IMR-90 (cell line): ENCODE measurements at regions not wholly inside any gene's neighbourhood (a gene's known extent, or its start where the extent isn't known, plus 50 kb on each side); places are given as distances from the start of the nearest gene placed in this dataset.

Source experiments
- BHLHE40 ChIP-seq: fragments of 150-350 bp; IDR thresholded peaks from 2 replicates; pipeline ENCODE4 v1.6.1; 2016; ENCODE audit warnings: mild to moderate bottlenecking, low read depth, low read length
- CEBPB ChIP-seq: IDR thresholded peaks from 2 replicates; pipeline ENCODE4 v1.6.1; 2012; ENCODE audit warnings: low read depth, low read length, improper control_type of control experiment
- CHD1 ChIP-seq: IDR thresholded peaks from 2 replicates; pipeline ENCODE4 v1.6.1; 2012; ENCODE audit warnings: low read depth, low read length, improper control_type of control experiment
- CTCF ChIP-seq: conservative IDR thresholded peaks from 2 replicates; pipeline ENCODE4 v1.5.1; 2012; ENCODE audit warnings: mild to moderate bottlenecking, low read depth, low read length, improper control_type of control experiment
- ELK1 ChIP-seq: fragments of 150-350 bp; IDR thresholded peaks from 2 replicates; pipeline ENCODE4 v1.6.1; 2016; ENCODE audit warnings: low read depth, mild to moderate bottlenecking, low read length, moderate library complexity, borderline replicate concordance
- MAFK ChIP-seq: IDR thresholded peaks from 2 replicates; pipeline ENCODE4 v1.6.1; 2012; ENCODE audit warnings: low read depth, low read length, improper control_type of control experiment
- MAZ ChIP-seq: IDR thresholded peaks from 2 replicates; pipeline ENCODE4 v1.6.1; 2012; ENCODE audit warnings: low read depth, mild to moderate bottlenecking, low read length, improper control_type of control experiment, moderate library complexity, borderline replicate concordance
- MXI1 ChIP-seq: IDR thresholded peaks from 2 replicates; pipeline ENCODE4 v1.6.1; 2012; ENCODE audit warnings: low read depth, mild to moderate bottlenecking, low read length, moderate library complexity, borderline replicate concordance
- POLR2A ChIP-seq: IDR thresholded peaks from 2 replicates; pipeline ENCODE4 v1.6.1; 2012; ENCODE audit warnings: mild to moderate bottlenecking, low read depth, low read length
- RAD21 ChIP-seq: IDR thresholded peaks from 2 replicates; pipeline ENCODE4 v1.6.1; 2012; ENCODE audit warnings: low read length, improper control_type of control experiment
- RCOR1 ChIP-seq: IDR thresholded peaks from 2 replicates; pipeline ENCODE4 v1.6.1; 2012; ENCODE audit warnings: mild to moderate bottlenecking, low read length, improper control_type of control experiment; ENCODE audit not compliant: insufficient replicate concordance
- SMC3 ChIP-seq: fragments of 150-350 bp; IDR thresholded peaks from 2 replicates; pipeline ENCODE4 v1.6.1; 2016; ENCODE audit warnings: low read depth, mild to moderate bottlenecking, antibody characterized with exemption, low read length, moderate library complexity
- USF2 ChIP-seq: fragments of 150-350 bp; IDR thresholded peaks from 2 replicates; pipeline ENCODE4 v1.6.1; 2017; ENCODE audit warnings: mild to moderate bottlenecking, antibody characterized with exemption, low read length, low read depth

- TF ChIP-seq CTCF, result no peak
- TF ChIP-seq POLR2A, result no peak
- TF ChIP-seq CEBPB, result no peak
- TF ChIP-seq RAD21, result no peak
- no peak for TF ChIP-seq BHLHE40
- TF ChIP-seq SMC3, result no peak
- TF ChIP-seq USF2, result no peak
- no peak for TF ChIP-seq ELK1
- TF ChIP-seq MXI1, result no peak
- TF ChIP-seq MAFK, result no peak
- no peak for TF ChIP-seq MAZ
- TF ChIP-seq RCOR1, result no peak
- TF ChIP-seq CHD1, result no peak
Measured at GRCh38 chr10:43862756-43863155, 214.1 kb upstream of the ZNF32 start.
